Natural killer cell treated with Interleukin-12 subunit alpha and Interleukin-12 subunit beta and Interleukin-15 and Interleukin-18, amount 100 ng/mL, for 72 hours (primary cell): ENCODE measurements at regions not wholly inside any gene's neighbourhood (a gene's known extent, or its start where the extent isn't known, plus 50 kb on each side); places are given as distances from the start of the nearest gene placed in this dataset.
"Not testable (repeated sequence)": the region's sequence is repeated elsewhere in the genome, so short reads cannot be mapped to it uniquely, and the experiment has no call there.

Experiments
- ATAC-seq, 2 donors: fragments of 150-1000 bp; cut with Tn5 transposase in 1 of 2; sonication (Bioruptor Pico), chemical (Tn5 transposase) in 1 of 2; 2 replicates each; pipeline ENCODE4 v1.10.0; 2021
- DNase-seq: peaks from one replicate; pipeline ENCODE4 v3.0.0; 2022; ENCODE audit warnings: low spot score
- H3K27ac Mint-ChIP-seq, 2 donors: 1 replicate in 1 of 2; 2 replicates in 1 of 2; pipeline ENCODE4 v1.8.0; 2022; ENCODE audit warnings: mixed read lengths in 2 of 2, mild to moderate bottlenecking in 1 of 2, moderate library complexity in 1 of 2
- H3K27me3 Mint-ChIP-seq, 2 donors: 1 replicate in 1 of 2; 2 replicates in 1 of 2; pipeline ENCODE4 v1.8.0; 2022; ENCODE audit warnings: mixed read lengths in 2 of 2
- H3K36me3 Mint-ChIP-seq: one replicate; pipeline ENCODE4 v1.8.0; 2022; ENCODE audit warnings: mixed read lengths
- H3K4me1 Mint-ChIP-seq, 2 donors: 1 replicate in 1 of 2; 2 replicates in 1 of 2; pipeline ENCODE4 v1.8.0; 2022; ENCODE audit warnings: low read depth in 2 of 2, mixed read lengths in 2 of 2, mild to moderate bottlenecking in 1 of 2
- H3K4me3 Mint-ChIP-seq: one replicate; pipeline ENCODE4 v1.8.0; 2022; ENCODE audit warnings: mixed read lengths
- H3K9me3 Mint-ChIP-seq: 2 replicates; pipeline ENCODE4 v1.8.0; 2022; ENCODE audit warnings: mixed read lengths

- H3K4me1 Mint-ChIP-seq, H3K4me3 Mint-ChIP-seq, DNase-seq, H3K9me3 Mint-ChIP-seq, ATAC-seq, H3K27me3 Mint-ChIP-seq, H3K27ac Mint-ChIP-seq, H3K36me3 Mint-ChIP-seq: not testable (repeated sequence)
Measured at GRCh38 chr7:56828078-56828860, 304.0 kb downstream of the ZNF479 start.

DNA sequence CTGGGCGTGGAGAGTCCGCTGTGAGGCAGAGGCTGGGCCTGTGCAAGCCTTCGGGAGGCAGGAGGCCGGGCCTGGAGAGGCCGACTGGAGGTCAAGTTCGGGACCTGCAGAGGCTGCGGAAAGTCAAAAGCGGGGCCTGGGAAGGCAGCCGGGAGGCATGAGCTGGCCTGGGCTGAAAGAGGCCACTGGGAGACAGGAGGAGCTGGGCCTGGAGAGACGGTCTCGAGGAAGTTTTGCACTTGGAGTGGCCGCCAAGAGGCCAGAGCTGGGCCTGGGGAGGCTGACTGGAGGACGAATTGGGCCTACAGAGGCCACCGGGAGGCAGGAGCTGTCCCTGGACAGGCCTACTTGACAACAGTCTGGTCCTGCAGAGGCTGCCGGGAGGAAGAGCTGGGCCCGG, 304.7 kb downstream of the ZNF479 start:
- not testable (repeated sequence) for H3K4me3 Mint-ChIP-seq, H3K27me3 Mint-ChIP-seq, H3K9me3 Mint-ChIP-seq, H3K27ac Mint-ChIP-seq, H3K4me1 Mint-ChIP-seq, DNase-seq, H3K36me3 Mint-ChIP-seq, ATAC-seq

DNA sequence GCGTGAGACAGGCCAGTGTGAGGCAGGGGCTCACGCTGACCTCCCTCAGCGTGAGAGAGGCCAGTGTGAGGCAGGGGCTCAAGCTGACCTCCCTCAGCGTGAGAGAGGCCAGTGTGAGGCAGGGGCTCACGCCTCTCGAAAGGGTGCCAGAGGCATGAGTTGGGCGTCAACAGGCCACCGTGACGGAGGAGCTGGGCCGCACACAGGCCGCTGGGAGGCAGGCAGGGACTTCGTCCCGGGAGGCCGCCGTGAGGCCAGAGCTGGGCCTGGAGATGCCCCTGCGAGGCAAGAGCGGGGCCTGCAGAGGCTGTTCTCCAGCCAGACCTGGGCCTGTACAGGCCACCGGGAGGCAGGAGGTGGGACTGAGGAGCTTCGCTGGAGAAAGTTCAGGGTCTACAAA, 305.7 kb downstream of the ZNF479 start:
- not testable (repeated sequence) for H3K36me3 Mint-ChIP-seq, H3K27ac Mint-ChIP-seq, H3K27me3 Mint-ChIP-seq, H3K4me3 Mint-ChIP-seq, H3K9me3 Mint-ChIP-seq, ATAC-seq, DNase-seq, H3K4me1 Mint-ChIP-seq

DNA sequence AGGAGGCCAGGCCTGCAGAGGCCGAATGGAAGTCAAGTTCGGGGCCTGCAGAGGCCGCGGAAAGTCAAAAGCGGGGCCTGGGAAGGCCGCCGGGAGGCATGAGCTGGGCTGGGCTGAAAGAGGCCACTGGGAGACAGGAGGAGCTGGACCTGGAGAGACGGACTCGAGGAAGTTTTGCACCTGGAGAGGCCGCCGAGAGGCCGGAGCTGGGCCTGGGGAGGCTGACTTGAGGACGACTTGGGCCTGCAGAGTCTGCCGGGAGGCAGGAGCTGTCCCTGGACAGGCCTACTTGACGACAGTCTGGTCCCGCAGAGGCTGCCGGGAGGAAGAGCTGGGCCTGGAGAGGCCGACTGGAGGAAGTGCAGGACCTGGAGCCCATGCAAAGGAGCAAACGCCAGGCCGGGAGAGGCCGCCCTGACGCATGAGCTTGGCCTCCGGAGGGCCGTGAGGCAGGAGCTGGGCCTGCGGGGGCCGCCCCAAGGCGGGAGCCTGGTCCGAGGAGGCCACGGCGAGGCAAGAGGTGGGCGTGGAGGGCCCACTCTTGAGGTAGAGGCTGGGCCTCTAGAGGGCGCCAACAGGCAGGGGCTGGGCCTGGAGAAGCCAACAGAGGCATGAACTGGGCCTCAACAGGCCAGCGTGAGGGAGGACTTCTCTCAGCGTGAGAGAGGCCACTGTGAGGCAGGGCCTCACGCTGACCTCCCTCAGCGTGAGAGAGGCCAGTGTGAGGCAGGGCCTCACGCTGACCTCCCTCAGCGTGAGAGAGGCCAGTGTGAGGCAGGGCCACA, 306.3 kb downstream of the ZNF479 start:
- not testable (repeated sequence) for H3K4me3 Mint-ChIP-seq, DNase-seq, H3K4me1 Mint-ChIP-seq, H3K9me3 Mint-ChIP-seq, H3K27ac Mint-ChIP-seq, ATAC-seq, H3K36me3 Mint-ChIP-seq, H3K27me3 Mint-ChIP-seq

DNA sequence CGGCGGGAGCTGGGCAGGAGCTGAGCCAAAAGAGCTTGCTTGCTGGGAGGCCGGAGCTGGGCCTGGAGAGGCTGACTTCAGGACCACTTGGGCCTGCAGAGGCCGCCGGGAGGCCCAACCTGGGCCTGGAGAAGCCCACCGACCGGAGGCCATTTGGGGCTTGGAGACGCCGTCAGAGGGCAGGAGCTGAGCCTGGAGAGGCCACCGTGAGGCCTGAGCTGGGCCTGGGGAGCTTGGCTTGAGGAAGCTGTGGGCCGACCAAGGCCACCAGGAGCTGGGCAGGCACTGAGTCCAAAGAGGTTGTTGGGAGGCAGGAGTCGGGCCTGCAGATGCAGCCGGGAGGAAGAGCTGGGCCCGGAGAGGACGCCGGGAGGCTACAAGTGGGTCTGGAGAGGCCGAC, 307.1 kb downstream of the ZNF479 start:
- not testable (repeated sequence) for H3K36me3 Mint-ChIP-seq, H3K27me3 Mint-ChIP-seq, H3K4me3 Mint-ChIP-seq, H3K27ac Mint-ChIP-seq, H3K9me3 Mint-ChIP-seq, H3K4me1 Mint-ChIP-seq, DNase-seq, ATAC-seq

GRCh38 chr7:56823872-56824635, 308.2 kb downstream of the ZNF479 start:
- not testable (repeated sequence) for DNase-seq, H3K27ac Mint-ChIP-seq, H3K4me1 Mint-ChIP-seq, H3K27me3 Mint-ChIP-seq, H3K4me3 Mint-ChIP-seq, H3K36me3 Mint-ChIP-seq, H3K9me3 Mint-ChIP-seq, ATAC-seq

- H3K4me3 Mint-ChIP-seq, H3K9me3 Mint-ChIP-seq, H3K27me3 Mint-ChIP-seq, ATAC-seq, H3K36me3 Mint-ChIP-seq, H3K4me1 Mint-ChIP-seq, H3K27ac Mint-ChIP-seq, DNase-seq: not testable (repeated sequence)
Measured at GRCh38 chr7:56823231-56823630, 309.0 kb downstream of the ZNF479 start.

DNA sequence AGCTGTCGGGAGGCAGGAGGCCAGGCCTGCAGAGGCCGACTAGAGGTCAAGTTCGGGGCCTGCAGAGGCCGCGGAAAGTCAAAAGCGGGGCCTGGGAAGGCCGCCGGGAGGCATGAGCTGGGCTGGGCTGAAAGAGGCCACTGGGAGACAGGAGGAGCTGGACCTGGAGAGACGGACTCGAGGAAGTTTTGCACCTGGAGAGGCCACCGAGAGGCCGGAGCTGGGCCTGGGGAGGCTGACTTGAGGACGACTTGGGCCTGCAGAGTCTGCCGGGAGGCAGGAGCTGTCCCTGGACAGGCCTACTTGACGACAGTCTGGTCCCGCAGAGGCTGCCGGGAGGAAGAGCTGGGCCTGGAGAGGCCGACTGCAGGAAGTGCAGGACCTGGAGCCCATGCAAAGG, 310.1 kb downstream of the ZNF479 start:
- H3K4me1 Mint-ChIP-seq, H3K27me3 Mint-ChIP-seq, H3K4me3 Mint-ChIP-seq, H3K9me3 Mint-ChIP-seq, H3K36me3 Mint-ChIP-seq, H3K27ac Mint-ChIP-seq, DNase-seq, ATAC-seq: not testable (repeated sequence)

DNA sequence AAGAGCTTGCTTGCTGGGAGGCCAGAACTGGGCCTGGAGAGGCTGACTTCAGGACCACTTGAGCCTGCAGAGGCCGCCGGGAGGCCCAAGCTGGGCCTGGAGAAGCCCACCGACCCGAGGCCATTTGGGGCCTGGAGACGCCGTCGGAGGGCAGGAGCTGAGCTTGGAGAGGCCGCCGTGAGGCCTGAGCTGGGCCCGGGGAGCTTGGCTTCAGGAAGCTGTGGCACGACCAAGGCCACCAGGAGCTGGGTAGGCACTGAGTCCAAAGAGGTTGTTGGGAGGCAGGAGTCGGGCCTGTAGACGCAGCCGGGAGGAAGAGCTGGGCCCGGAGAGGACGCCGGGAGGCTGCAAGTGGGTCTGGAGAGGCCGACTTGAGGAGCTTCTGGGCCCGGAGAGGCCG, 310.7 kb downstream of the ZNF479 start:
- H3K27me3 Mint-ChIP-seq, H3K4me1 Mint-ChIP-seq, H3K9me3 Mint-ChIP-seq, DNase-seq, H3K4me3 Mint-ChIP-seq, H3K27ac Mint-ChIP-seq, ATAC-seq, H3K36me3 Mint-ChIP-seq: not testable (repeated sequence)

DNA sequence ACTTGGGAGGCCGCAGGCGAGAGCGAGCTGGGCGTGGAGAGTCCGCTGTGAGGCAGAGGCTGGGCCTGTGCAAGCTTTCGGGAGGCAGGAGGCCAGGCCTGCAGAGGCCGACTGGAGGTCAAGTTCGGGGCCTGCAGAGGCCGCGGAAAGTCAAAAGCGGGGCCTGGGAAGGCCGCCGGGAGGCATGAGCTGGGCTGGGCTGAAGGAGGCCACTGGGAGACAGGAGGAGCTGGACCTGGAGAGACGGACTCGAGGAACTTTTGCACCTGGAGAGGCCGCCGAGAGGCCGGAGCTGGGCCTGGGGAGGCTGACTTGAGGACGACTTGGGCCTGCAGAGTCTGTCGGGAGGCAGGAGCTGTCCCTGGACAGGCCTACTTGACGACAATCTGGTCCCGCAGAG, 314.0 kb downstream of the ZNF479 start:
- H3K4me1 Mint-ChIP-seq, DNase-seq, H3K27ac Mint-ChIP-seq, H3K4me3 Mint-ChIP-seq, H3K9me3 Mint-ChIP-seq, ATAC-seq, H3K36me3 Mint-ChIP-seq, H3K27me3 Mint-ChIP-seq: not testable (repeated sequence)

GRCh38 chr7:56814911-56815310, 317.3 kb downstream of the ZNF479 start:
- H3K27me3 Mint-ChIP-seq, H3K36me3 Mint-ChIP-seq, H3K4me1 Mint-ChIP-seq, H3K27ac Mint-ChIP-seq, DNase-seq, H3K9me3 Mint-ChIP-seq, H3K4me3 Mint-ChIP-seq, ATAC-seq: not testable (repeated sequence)

- not testable (repeated sequence) for H3K27me3 Mint-ChIP-seq, H3K36me3 Mint-ChIP-seq, ATAC-seq, H3K27ac Mint-ChIP-seq, H3K4me3 Mint-ChIP-seq, DNase-seq, H3K4me1 Mint-ChIP-seq, H3K9me3 Mint-ChIP-seq
Measured at GRCh38 chr7:56814390-56814789, 317.8 kb downstream of the ZNF479 start.

GRCh38 chr7:56813975-56814374, 318.3 kb downstream of the ZNF479 start:
- H3K27me3 Mint-ChIP-seq, H3K4me3 Mint-ChIP-seq, DNase-seq, H3K4me1 Mint-ChIP-seq, H3K27ac Mint-ChIP-seq, ATAC-seq, H3K9me3 Mint-ChIP-seq, H3K36me3 Mint-ChIP-seq: not testable (repeated sequence)

DNA sequence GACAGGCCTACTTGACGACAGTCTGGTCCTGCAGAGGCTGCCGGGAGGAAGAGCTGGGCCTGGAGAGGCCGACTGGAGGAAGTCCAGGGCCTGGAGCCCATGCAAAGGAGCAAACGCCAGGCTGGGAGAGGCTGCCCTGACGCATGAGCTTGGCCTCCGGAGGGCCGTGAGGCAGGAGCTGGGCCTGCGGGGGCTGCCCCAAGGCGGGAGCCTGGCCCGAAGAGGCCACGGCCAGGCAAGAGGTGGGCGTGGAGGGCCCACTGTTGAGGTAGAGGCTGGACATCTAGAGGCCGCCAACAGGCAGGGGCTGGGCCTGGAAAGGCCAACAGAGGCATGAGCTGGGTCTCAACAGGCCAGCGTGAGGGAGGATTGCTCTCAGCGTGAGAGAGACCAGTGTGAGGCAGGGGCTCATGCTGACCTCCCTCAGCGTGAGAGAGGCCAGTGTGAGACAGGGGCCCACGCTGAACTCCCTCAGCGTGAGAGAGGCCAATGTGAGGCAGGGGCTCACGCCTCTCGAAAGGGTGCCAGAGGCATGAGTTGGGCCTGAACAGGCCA, 320.6 kb downstream of the ZNF479 start:
- not testable (repeated sequence) for H3K4me1 Mint-ChIP-seq, H3K4me3 Mint-ChIP-seq, ATAC-seq, DNase-seq, H3K27me3 Mint-ChIP-seq, H3K27ac Mint-ChIP-seq, H3K36me3 Mint-ChIP-seq, H3K9me3 Mint-ChIP-seq
